ENCODE measurements at regions not wholly inside any gene's neighbourhood (a gene's known extent, or its start where the extent isn't known, plus 50 kb on each side); places are given as distances from the start of the nearest gene placed in this dataset.

GRCh38 chr1:187326557-187326956 is 497.8 kb downstream of the PLA2G4A start:
- DNase-seq: no peak

- no peak for DNase-seq
These were observed 507.9 kb downstream of the PLA2G4A start for GRCh38 chr1:187336441-187337168.

GRCh38 chr1:187338762-187339412 is 510.1 kb downstream of the PLA2G4A start:
- DNase-seq: no peak

- DNase-seq: no peak
These were observed 513.7 kb downstream of the PLA2G4A start for GRCh38 chr1:187342495-187342894.

- no peak for DNase-seq
These were observed 545.3 kb downstream of the PLA2G4A start for GRCh38 chr1:187374082-187374481.

- DNase-seq: no peak
These were observed 546.0 kb downstream of the PLA2G4A start for GRCh38 chr1:187374742-187375141.

- DNase-seq: no peak
These were observed 554.6 kb downstream of the PLA2G4A start for GRCh38 chr1:187383366-187383765.

GRCh38 chr1:187384504-187384903 is 555.8 kb downstream of the PLA2G4A start:
- DNase-seq: no peak

GRCh38 chr1:187390215-187390818 is 561.6 kb downstream of the PLA2G4A start:
- DNase-seq: no peak

- no peak for DNase-seq
These were observed 567.5 kb downstream of the PLA2G4A start for GRCh38 chr1:187396226-187396625.

- DNase-seq: no peak
These were observed 568.4 kb downstream of the PLA2G4A start for GRCh38 chr1:187396929-187397796.

- DNase-seq: no peak
These were observed 579.7 kb downstream of the PLA2G4A start for GRCh38 chr1:187408212-187409004.

- no peak for DNase-seq
These were observed 580.6 kb downstream of the PLA2G4A start for GRCh38 chr1:187409341-187409740.

GRCh38 chr1:187411118-187411517 is 582.4 kb downstream of the PLA2G4A start:
- DNase-seq: no peak

- DNase-seq: peak; percentile 5
These were observed 584.8 kb downstream of the PLA2G4A start for GRCh38 chr1:187413405-187414169.

- no peak for DNase-seq
These were observed 586.3 kb downstream of the PLA2G4A start for GRCh38 chr1:187415065-187415464.

GRCh38 chr1:187417520-187417919 is 588.8 kb downstream of the PLA2G4A start:
- no peak for DNase-seq

GRCh38 chr1:187433598-187433997 is 604.8 kb downstream of the PLA2G4A start:
- no peak for DNase-seq

GRCh38 chr1:187442603-187443002 is 613.9 kb downstream of the PLA2G4A start:
- no peak for DNase-seq

- DNase-seq: no peak
These were observed 615.2 kb downstream of the PLA2G4A start for GRCh38 chr1:187443939-187444338.

GRCh38 chr1:187445066-187445465 is 616.3 kb downstream of the PLA2G4A start:
- DNase-seq: no peak

GRCh38 chr1:187451238-187451637 is 622.5 kb downstream of the PLA2G4A start:
- DNase-seq: no peak
